Type B pancreatic cell (in vitro differentiated cells): ENCODE measurements at regions not wholly inside any gene's neighbourhood (a gene's known extent, or its start where the extent isn't known, plus 50 kb on each side); places are given as distances from the start of the nearest gene placed in this dataset.

Experiments
- DNase-seq: peaks from one replicate; pipeline ENCODE4 v3.0.0; 2021; ENCODE audit warnings: mixed read lengths; ENCODE audit not compliant: unreplicated experiment; ENCODE audit errors: extremely low spot score
- H3K27ac Mint-ChIP-seq: 2 replicates; pipeline ENCODE4 v1.8.0; 2021; ENCODE audit warnings: mild to moderate bottlenecking, mixed read lengths
- H3K27me3 Mint-ChIP-seq: 2 replicates; pipeline ENCODE4 v1.8.0; 2021; ENCODE audit warnings: mixed read lengths
- H3K36me3 Mint-ChIP-seq: 2 replicates; pipeline ENCODE4 v1.8.0; 2021; ENCODE audit warnings: mixed read lengths
- H3K4me1 Mint-ChIP-seq: one replicate; pipeline ENCODE4 v1.8.0; 2021; ENCODE audit warnings: mixed read lengths; ENCODE audit not compliant: unreplicated experiment
- H3K4me3 Mint-ChIP-seq: 2 replicates; pipeline ENCODE4 v1.8.0; 2021; ENCODE audit warnings: mild to moderate bottlenecking, mixed read lengths
- H3K9me3 Mint-ChIP-seq: 2 replicates; pipeline ENCODE4 v1.8.0; 2021; ENCODE audit warnings: mixed read lengths
- TF ChIP-seq, protein P1 (sequence below): fragments of 200-600 bp; sonication (generic); conservative IDR thresholded peaks from 2 replicates; pipeline ENCODE4 v1.5.0; 2021; ENCODE audit warnings: antibody characterized with exemption, mild to moderate bottlenecking

DNA sequence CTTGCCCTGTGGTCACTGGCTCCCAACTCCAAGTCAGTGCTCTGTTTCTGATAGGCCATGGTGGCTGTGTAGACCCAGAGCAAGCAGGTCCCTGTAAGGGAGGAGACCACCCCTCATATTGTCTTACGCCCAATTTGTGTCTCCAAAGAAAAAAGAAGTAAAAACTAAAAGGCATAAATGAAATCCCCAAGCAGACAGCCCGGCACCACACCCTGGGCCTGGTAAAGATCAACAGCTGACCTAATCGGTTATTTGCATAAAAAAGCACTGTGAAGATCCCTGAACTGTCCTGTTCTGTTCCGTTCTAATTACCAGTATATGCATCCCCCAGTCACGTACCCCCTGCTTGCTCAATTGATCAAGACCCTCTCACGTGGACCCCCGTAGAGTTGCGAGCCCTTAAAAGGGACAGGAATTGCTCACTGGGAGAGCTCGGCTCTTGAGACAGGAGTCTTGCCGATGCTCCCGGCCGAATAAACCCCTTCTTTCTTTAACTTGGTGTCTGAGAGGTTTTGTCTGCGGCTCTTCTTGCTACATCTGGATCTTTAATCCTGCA, 364.1 kb upstream of the HS6ST1 start:
- Mint-ChIP-seq H3K36me3 (no peaks in the 10 kb centered on the region), H3K27me3 (no peaks in the 10 kb centered on the region), H3K4me1 (peaks cover 7% of the 10 kb centered on the region), H3K27ac (no peak overlapping the region), H3K9me3 (peaks cover 6% of the 10 kb centered on the region), H3K4me3 (no peak overlapping the region)
- no peak for DNase-seq
- TF ChIP-seq, protein P1, sequence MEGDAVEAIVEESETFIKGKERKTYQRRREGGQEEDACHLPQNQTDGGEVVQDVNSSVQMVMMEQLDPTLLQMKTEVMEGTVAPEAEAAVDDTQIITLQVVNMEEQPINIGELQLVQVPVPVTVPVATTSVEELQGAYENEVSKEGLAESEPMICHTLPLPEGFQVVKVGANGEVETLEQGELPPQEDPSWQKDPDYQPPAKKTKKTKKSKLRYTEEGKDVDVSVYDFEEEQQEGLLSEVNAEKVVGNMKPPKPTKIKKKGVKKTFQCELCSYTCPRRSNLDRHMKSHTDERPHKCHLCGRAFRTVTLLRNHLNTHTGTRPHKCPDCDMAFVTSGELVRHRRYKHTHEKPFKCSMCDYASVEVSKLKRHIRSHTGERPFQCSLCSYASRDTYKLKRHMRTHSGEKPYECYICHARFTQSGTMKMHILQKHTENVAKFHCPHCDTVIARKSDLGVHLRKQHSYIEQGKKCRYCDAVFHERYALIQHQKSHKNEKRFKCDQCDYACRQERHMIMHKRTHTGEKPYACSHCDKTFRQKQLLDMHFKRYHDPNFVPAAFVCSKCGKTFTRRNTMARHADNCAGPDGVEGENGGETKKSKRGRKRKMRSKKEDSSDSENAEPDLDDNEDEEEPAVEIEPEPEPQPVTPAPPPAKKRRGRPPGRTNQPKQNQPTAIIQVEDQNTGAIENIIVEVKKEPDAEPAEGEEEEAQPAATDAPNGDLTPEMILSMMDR, result no peak

DNA sequence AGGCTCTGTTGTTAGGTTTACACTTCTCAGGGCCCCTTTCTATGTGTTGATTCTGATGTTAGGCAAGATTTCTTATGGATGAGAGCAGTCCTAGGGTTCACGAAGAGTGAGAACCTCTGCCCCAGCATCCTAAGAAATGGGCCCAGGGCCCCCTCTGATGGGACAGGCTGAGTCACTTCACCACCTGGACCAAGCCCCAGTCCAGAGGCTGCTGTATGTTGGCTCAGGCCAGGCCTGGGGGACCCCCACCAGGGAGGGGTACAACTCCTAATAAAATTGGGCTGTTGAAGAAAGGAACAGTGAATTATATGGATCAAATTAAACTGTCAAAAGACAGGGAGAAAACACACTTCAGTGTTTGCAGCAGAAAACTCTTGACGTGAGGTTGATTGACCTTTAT, 365.9 kb upstream of the HS6ST1 start:
- H3K27ac Mint-ChIP-seq, result no peak overlapping the region
- no peaks in the 10 kb centered on the region for H3K27me3 Mint-ChIP-seq
- TF ChIP-seq, protein P1, result no peak
- no peak overlapping the region for H3K4me3 Mint-ChIP-seq
- H3K4me1 Mint-ChIP-seq, result peaks cover 7% of the 10 kb centered on the region
- H3K9me3 Mint-ChIP-seq, result peaks cover 6% of the 10 kb centered on the region
- no peak for DNase-seq
- no peaks in the 10 kb centered on the region for H3K36me3 Mint-ChIP-seq

DNA sequence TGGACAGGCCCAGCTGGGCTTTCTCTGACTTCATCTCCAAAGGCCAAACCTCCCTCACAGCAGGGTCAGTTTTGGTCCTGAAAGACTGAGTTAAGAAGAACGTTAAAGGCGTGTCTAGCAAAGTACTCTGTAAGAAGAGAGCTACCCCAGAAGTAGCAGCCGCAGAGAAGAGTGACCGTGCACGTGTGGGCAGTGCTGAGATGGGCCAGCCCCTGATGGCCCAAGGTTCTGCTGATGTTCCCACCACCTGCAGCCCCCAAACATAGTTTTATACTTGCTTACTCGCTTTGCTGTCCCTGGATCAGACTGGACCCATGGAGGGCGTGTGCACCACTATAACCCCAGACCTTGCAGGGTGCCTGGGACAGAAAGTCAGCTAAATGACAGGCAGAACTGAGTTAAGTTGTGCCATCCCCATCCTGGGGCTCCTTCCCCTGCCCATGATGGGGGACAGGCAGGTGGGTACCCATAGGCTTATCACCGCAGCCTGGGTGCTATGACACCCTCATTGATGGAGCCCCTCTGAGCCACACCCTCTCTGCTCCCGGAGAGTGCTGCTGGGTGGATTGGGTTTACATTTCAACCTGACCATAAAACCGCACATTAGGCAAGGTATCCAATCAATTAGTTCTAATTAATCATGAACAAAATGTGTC, 367.3 kb upstream of the HS6ST1 start:
- H3K9me3 Mint-ChIP-seq, result peaks cover 6% of the 10 kb centered on the region
- H3K27me3 Mint-ChIP-seq, result no peaks in the 10 kb centered on the region
- no peaks in the 10 kb centered on the region for H3K36me3 Mint-ChIP-seq
- TF ChIP-seq, protein P1, result no peak
- no peak overlapping the region for H3K27ac Mint-ChIP-seq
- peaks cover 7% of the 10 kb centered on the region for H3K4me1 Mint-ChIP-seq
- peak; percentile 42 for DNase-seq
- no peak overlapping the region for H3K4me3 Mint-ChIP-seq

DNA sequence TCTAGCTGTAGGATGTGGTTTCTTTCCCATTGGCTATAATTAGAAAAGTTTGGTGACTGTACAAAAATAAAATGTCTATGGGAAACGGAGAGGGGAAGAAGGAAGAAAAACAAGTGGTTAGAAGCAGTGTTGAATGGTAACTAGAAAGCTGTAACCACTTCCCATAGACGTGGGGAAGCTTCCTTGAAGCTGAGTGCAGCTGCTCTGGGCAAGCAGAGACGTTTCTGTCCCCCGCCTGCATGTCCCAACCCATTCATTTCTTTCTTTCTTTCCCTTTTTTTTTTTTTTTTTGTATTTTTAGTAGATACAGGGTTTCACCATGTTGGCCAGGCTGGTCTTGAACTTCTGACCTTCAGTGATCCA, 367.8 kb upstream of the HS6ST1 start:
- no peaks in the 10 kb centered on the region for H3K27me3 Mint-ChIP-seq
- no peak for DNase-seq
- TF ChIP-seq, protein P1, result no peak
- no peaks in the 10 kb centered on the region for H3K36me3 Mint-ChIP-seq
- peaks cover 7% of the 10 kb centered on the region for H3K4me1 Mint-ChIP-seq
- peaks cover 6% of the 10 kb centered on the region for H3K9me3 Mint-ChIP-seq
- no peak overlapping the region for H3K4me3 Mint-ChIP-seq
- H3K27ac Mint-ChIP-seq, result no peak overlapping the region

DNA sequence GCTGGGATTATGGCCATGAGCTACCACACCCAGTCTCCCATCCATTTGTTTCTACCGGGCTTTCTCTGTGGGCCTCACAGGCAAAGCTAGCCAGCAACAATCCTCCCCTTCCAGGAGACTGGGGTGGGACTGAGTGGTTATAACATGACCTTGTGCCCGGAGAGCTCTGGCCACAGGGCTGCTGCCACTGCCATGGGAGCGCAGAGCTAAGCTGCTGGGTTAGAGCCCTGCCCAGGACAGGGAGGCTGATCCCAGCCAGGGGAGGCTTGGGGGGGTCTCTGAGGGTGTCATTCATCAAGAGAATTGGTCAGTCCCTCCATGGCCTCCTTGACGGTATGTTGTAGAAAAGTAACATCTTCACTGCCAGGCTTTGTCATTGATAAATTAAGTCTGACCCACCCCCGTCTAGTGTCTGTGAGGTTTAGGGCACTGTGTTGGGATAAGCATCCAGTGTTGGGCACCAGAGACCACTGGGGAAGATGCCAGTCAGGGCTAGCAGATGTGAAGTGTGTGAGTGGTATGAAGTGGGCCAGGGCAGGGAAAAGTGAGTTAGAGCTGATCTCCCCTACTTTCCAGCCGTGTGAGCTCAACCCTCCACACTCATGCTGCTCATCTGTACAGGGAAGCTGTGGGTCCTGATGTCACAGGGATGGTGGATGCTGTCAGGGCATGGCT, 368.4 kb upstream of the HS6ST1 start:
- H3K4me3 Mint-ChIP-seq, result no peak overlapping the region
- no peaks in the 10 kb centered on the region for H3K36me3 Mint-ChIP-seq
- H3K9me3 Mint-ChIP-seq, result peaks cover 4% of the 10 kb centered on the region
- DNase-seq, result peak; percentile 48
- no peaks in the 10 kb centered on the region for H3K27me3 Mint-ChIP-seq
- H3K4me1 Mint-ChIP-seq, result peaks cover 5% of the 10 kb centered on the region
- TF ChIP-seq, protein P1, result no peak
- H3K27ac Mint-ChIP-seq, result no peak overlapping the region
